GM18870 (cell line): ENCODE measurements at regions not wholly inside any gene's neighbourhood (a gene's known extent, or its start where the extent isn't known, plus 50 kb on each side); places are given as distances from the start of the nearest gene placed in this dataset.
"Not testable (repeated sequence)": the region's sequence is repeated elsewhere in the genome, so short reads cannot be mapped to it uniquely, and the experiment has no call there.

Experiments used
- ATAC-seq: cut with Tn5 transposase; IDR thresholded peaks from one replicate; pipeline ENCODE4 v1.9.1; 2021; ENCODE audit warnings: moderate library complexity; ENCODE audit not compliant: unreplicated experiment

- not testable (repeated sequence) for ATAC-seq
These were observed 86.8 kb upstream of the ADORA2B start for GRCh38 chr17:15858082-15858481.

GRCh38 chr17:15860774-15861173 is 84.2 kb upstream of the ADORA2B start:
- not testable (repeated sequence) for ATAC-seq

- not testable (repeated sequence) for ATAC-seq
These were observed 80.9 kb upstream of the ADORA2B start for GRCh38 chr17:15864061-15864460.

- ATAC-seq, result not testable (repeated sequence)
These were observed 80.5 kb upstream of the ADORA2B start for GRCh38 chr17:15864472-15864871.

GRCh38 chr17:15866015-15866414 is 78.9 kb upstream of the ADORA2B start:
- not testable (repeated sequence) for ATAC-seq

GRCh38 chr17:15867331-15867730 is 77.6 kb upstream of the ADORA2B start:
- ATAC-seq, result not testable (repeated sequence)

GRCh38 chr17:15869868-15870267 is 75.1 kb upstream of the ADORA2B start:
- not testable (repeated sequence) for ATAC-seq

GRCh38 chr17:15872677-15873076 is 72.3 kb upstream of the ADORA2B start:
- not testable (repeated sequence) for ATAC-seq

GRCh38 chr17:15877882-15878500 is 66.9 kb upstream of the ADORA2B start:
- not testable (repeated sequence) for ATAC-seq

GRCh38 chr17:15882058-15882720 is 62.7 kb upstream of the ADORA2B start:
- no peak for ATAC-seq

GRCh38 chr17:15882777-15883176 is 62.2 kb upstream of the ADORA2B start:
- no peak for ATAC-seq

GRCh38 chr17:15883617-15884111 is 61.3 kb upstream of the ADORA2B start:
- no peak for ATAC-seq

- no peak for ATAC-seq
These were observed 60.2 kb upstream of the ADORA2B start for GRCh38 chr17:15884731-15885130.

GRCh38 chr17:15885770-15886169 is 59.2 kb upstream of the ADORA2B start:
- ATAC-seq, result no peak

GRCh38 chr17:15886221-15886620 is 58.7 kb upstream of the ADORA2B start:
- no peak for ATAC-seq

- ATAC-seq, result no peak
These were observed 58.1 kb upstream of the ADORA2B start for GRCh38 chr17:15886804-15887203.

GRCh38 chr17:15888436-15888835 is 56.5 kb upstream of the ADORA2B start:
- ATAC-seq, result no peak

- no peak for ATAC-seq
These were observed 54.5 kb upstream of the ADORA2B start for GRCh38 chr17:15890279-15890892.

GRCh38 chr17:15891318-15891717 is 53.6 kb upstream of the ADORA2B start:
- ATAC-seq, result no peak

GRCh38 chr17:15892244-15892643 is 52.7 kb upstream of the ADORA2B start:
- no peak for ATAC-seq

- ATAC-seq, result no peak
These were observed 51.9 kb upstream of the ADORA2B start for GRCh38 chr17:15892731-15893657.
